ENCODE measurements at regions not wholly inside any gene's neighbourhood (a gene's known extent, or its start where the extent isn't known, plus 50 kb on each side); places are given as distances from the start of the nearest gene placed in this dataset.

DNA sequence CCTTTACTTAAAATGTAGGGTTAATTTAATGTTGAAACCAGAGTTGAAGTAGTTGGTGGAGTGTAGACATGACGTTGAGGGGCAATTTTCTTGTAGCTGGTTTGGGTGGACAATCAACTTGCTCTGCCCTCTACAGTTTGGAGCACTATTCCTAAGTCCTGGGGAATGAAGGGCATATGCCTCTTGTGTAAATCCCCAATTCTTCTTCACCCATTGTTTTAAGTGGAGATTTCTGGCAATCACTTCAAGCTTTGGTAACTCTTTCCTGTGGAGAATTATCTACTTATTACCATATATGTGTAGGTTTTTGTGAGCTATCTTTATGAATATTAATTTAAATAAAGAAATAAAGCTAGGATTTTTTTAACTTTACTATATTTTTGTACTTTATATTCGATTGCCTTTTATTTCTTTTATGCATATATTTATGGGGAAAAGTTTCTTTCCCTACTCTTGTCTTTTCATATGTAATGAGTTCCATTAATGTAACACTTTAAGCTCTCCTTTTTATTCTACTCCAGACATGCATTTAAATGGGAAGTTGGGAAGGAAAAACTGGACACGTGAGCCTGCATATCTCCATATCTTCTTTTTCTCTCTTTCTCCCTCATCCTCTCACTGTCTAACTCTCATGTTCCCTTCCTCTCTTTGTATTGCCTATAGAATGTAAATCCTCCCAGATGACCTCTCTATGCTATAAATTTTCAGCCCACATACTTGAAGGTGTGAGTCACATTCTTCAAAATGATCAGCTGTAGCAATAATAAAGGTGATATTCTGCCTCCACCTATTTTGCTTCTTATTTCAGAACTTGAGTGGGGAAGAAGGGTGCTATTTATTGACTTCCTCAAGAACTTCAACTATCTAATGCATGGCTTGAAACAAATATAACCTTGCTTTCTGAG, 276.7 kb downstream of the PTPRC start:
- Histone ChIP-seq H3K9ac (ENCODE audit: insufficient read depth in 1 of 2, low read length in 2 of 2) (no peak overlapping the region), H3K4me1 (ENCODE audit: control insufficient read depth in 5 of 5, insufficient read depth in 5 of 5, low read length in 5 of 5) (peaks cover 2 to 10% (median 8%) of the 10 kb centered on the region in 5 donors), H3K4me3 (no peak overlapping the region), H3K27ac (ENCODE audit: low read depth in 1 of 2, low read length in 1 of 2) (no peak overlapping the region), H3K9me3 (ENCODE audit: control insufficient read depth in 4 of 4, insufficient read depth in 3 of 4, low read length in 3 of 4) (no peaks in the 10 kb centered on the region), H3K27me3 (ENCODE audit: control insufficient read depth in 3 of 3, insufficient read depth in 3 of 3, low read length in 2 of 3) (no peaks in the 10 kb centered on the region), H3K36me3 (ENCODE audit: control insufficient read depth in 4 of 4, insufficient read depth in 4 of 4, low read length in 4 of 4) (peaks cover 0 to 2% (median 0%) of the 10 kb centered on the region in 4 donors)
- 90% methylated on average over 3 of the region's 3 CpGs for WGBS, 2 donors
- DNase-seq (no peak), ATAC-seq (ENCODE audit: insufficient read depth, low FRiP score) (no peak)
- TF ChIP-seq CTCF (IDR thresholded peaks at IDR 0.05; ENCODE audit: control extremely low read depth, extremely low read depth) = no peak

DNA sequence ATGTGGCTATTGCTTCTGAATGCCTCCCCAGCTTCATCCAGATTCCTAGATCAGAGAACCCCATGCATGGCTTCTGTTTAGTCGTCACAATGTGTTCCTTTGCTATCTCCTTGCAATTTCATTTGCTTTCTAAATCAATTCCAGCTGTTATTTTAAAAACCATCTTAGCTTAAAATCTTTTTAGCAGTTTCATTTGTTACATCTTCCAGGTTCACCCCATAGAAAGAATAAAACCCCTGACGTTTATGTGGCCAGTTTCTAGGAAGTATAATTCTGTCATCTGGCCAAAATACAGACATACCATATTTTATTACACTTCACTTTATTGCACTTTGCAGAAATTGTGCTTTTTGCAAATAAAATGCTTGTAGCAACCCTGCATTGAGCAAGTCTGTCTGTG, 278.4 kb downstream of the PTPRC start:
- no peak for TF ChIP-seq CTCF (IDR thresholded peaks at IDR 0.05; ENCODE audit: control extremely low read depth, extremely low read depth)
- H3K9ac ChIP-seq (ENCODE audit: insufficient read depth in 1 of 2, low read length in 2 of 2) = no peak overlapping the region
- H3K27me3 ChIP-seq (ENCODE audit: control insufficient read depth in 3 of 3, insufficient read depth in 3 of 3, low read length in 2 of 3) = no peaks in the 10 kb centered on the region
- no peak overlapping the region for H3K4me3 ChIP-seq
- H3K9me3 ChIP-seq (ENCODE audit: control insufficient read depth in 4 of 4, insufficient read depth in 3 of 4, low read length in 3 of 4) = no peaks in the 10 kb centered on the region
- 49 to 51% methylated on average over 2 of the region's 2 CpGs for WGBS, 2 donors
- ATAC-seq (ENCODE audit: insufficient read depth, low FRiP score) (no peak), DNase-seq (peak in 1 of 3 donors; percentile 35)
- H3K36me3 ChIP-seq (ENCODE audit: control insufficient read depth in 4 of 4, insufficient read depth in 4 of 4, low read length in 4 of 4) = no peaks in the 10 kb centered on the region
- peaks cover 2 to 10% (median 8%) of the 10 kb centered on the region in 5 donors for H3K4me1 ChIP-seq (ENCODE audit: control insufficient read depth in 5 of 5, insufficient read depth in 5 of 5, low read length in 5 of 5)
- H3K27ac ChIP-seq (ENCODE audit: low read depth in 1 of 2, low read length in 1 of 2) = no peak overlapping the region

DNA sequence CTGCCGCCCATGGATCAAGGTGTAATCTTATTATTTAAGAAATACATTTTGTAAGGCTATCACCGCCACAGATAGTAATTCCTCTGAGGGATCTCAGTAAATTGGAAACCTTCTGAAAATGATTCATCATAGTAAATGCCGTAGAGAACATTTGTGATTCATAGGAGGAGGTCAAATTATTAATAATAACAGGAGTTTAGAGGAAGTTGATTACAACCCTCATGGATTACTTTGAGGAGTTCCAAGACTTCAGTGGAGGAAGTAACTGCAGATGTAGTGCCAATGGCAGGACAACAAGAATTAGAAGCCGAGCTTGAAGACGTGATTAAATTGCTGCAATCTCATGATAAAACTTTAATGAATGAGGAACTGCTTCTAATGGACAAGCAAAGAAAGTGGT, 280.1 kb downstream of the PTPRC start:
- no peak for DNase-seq
- TF ChIP-seq CTCF (IDR thresholded peaks at IDR 0.05; ENCODE audit: control extremely low read depth, extremely low read depth) = no peak
- ATAC-seq (ENCODE audit: insufficient read depth, low FRiP score) = no peak
- Histone ChIP-seq H3K9ac (ENCODE audit: insufficient read depth in 1 of 2, low read length in 2 of 2) (no peak overlapping the region), H3K4me3 (no peak overlapping the region), H3K9me3 (ENCODE audit: control insufficient read depth in 4 of 4, insufficient read depth in 3 of 4, low read length in 3 of 4) (no peaks in the 10 kb centered on the region), H3K27ac (ENCODE audit: low read depth in 1 of 2, low read length in 1 of 2) (no peak overlapping the region), H3K36me3 (ENCODE audit: control insufficient read depth in 4 of 4, insufficient read depth in 4 of 4, low read length in 4 of 4) (no peaks in the 10 kb centered on the region), H3K4me1 (ENCODE audit: control insufficient read depth in 5 of 5, insufficient read depth in 5 of 5, low read length in 5 of 5) (peaks cover 0 to 8% (median 6%) of the 10 kb centered on the region in 5 donors), H3K27me3 (ENCODE audit: control insufficient read depth in 3 of 3, insufficient read depth in 3 of 3, low read length in 2 of 3) (no peaks in the 10 kb centered on the region)
- 53 to 60% methylated on average over 5 of the region's 5 CpGs for WGBS, 2 donors

All from lung (tissue), 11 donors.